Liver (tissue), 3 donors: ENCODE measurements at regions not wholly inside any gene's neighbourhood (a gene's known extent, or its start where the extent isn't known, plus 50 kb on each side); places are given as distances from the start of the nearest gene placed in this dataset.

ENCODE experiments used
- GABPA ChIP-seq, 2 donors: IDR thresholded peaks in 1 of 2; conservative IDR thresholded peaks in 1 of 2; 2 replicates each; pipeline ENCODE4 v1.6.1; 2016; ENCODE audit warnings: antibody characterized with exemption in 2 of 2, mild to moderate bottlenecking in 1 of 2, moderate library complexity in 1 of 2
- JUND ChIP-seq, 2 donors: IDR thresholded peaks; 2 replicates each; pipeline ENCODE4 v1.6.1; 2016; ENCODE audit warnings: antibody characterized with exemption in 2 of 2
- NR2F2 ChIP-seq: IDR thresholded peaks from 2 replicates; pipeline ENCODE4 v1.6.1; 2016; ENCODE audit warnings: antibody characterized with exemption
- RAD21 ChIP-seq, 2 donors: IDR thresholded peaks; 2 replicates each; pipeline ENCODE4 v1.6.1; 2016; ENCODE audit warnings: antibody characterized with exemption in 2 of 2, mild to moderate bottlenecking in 2 of 2
- TF ChIP-seq, protein P1 (sequence below): fragments of 150-350 bp; IDR thresholded peaks from 2 replicates; pipeline ENCODE4 v1.5.1; 2017; ENCODE audit warnings: improper control_type of control experiment, low read depth, low read length; ENCODE audit not compliant: missing input control
- TF ChIP-seq, protein P2 (sequence below): IDR thresholded peaks from 2 replicates; pipeline ENCODE4 v1.6.1; 2016; ENCODE audit warnings: antibody characterized with exemption, mild to moderate bottlenecking
- TF ChIP-seq, protein P3 (sequence below): IDR thresholded peaks from 2 replicates; pipeline ENCODE4 v1.6.1; 2016; ENCODE audit warnings: antibody characterized with exemption
- TF ChIP-seq, protein P4 (sequence below): IDR thresholded peaks from 2 replicates; pipeline ENCODE4 v1.6.1; 2016; ENCODE audit warnings: antibody characterized with exemption
- donor health status: healthy.
- donor health status: healthy.

DNA sequence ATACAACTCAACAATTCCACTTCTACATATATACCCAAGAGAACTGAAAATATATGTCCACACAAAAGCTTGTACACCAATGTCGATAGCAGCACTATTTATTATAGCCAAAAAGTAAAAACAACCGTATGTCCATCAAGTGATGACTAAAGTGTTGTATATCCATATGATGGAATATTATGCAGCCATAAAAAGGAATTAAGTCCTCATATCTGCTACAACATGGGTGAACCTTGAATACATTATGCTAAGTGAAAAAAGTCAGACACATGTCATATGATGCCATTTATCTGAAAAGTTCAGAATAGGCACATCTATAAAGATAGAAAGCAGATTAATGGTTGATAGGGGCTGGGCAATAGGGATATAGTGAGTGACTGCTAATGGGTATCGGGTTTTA is 204.5 kb downstream of the KCNRG start:
- TF ChIP-seq, protein P1, sequence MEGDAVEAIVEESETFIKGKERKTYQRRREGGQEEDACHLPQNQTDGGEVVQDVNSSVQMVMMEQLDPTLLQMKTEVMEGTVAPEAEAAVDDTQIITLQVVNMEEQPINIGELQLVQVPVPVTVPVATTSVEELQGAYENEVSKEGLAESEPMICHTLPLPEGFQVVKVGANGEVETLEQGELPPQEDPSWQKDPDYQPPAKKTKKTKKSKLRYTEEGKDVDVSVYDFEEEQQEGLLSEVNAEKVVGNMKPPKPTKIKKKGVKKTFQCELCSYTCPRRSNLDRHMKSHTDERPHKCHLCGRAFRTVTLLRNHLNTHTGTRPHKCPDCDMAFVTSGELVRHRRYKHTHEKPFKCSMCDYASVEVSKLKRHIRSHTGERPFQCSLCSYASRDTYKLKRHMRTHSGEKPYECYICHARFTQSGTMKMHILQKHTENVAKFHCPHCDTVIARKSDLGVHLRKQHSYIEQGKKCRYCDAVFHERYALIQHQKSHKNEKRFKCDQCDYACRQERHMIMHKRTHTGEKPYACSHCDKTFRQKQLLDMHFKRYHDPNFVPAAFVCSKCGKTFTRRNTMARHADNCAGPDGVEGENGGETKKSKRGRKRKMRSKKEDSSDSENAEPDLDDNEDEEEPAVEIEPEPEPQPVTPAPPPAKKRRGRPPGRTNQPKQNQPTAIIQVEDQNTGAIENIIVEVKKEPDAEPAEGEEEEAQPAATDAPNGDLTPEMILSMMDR, result no peak
- TF ChIP-seq, protein P2, sequence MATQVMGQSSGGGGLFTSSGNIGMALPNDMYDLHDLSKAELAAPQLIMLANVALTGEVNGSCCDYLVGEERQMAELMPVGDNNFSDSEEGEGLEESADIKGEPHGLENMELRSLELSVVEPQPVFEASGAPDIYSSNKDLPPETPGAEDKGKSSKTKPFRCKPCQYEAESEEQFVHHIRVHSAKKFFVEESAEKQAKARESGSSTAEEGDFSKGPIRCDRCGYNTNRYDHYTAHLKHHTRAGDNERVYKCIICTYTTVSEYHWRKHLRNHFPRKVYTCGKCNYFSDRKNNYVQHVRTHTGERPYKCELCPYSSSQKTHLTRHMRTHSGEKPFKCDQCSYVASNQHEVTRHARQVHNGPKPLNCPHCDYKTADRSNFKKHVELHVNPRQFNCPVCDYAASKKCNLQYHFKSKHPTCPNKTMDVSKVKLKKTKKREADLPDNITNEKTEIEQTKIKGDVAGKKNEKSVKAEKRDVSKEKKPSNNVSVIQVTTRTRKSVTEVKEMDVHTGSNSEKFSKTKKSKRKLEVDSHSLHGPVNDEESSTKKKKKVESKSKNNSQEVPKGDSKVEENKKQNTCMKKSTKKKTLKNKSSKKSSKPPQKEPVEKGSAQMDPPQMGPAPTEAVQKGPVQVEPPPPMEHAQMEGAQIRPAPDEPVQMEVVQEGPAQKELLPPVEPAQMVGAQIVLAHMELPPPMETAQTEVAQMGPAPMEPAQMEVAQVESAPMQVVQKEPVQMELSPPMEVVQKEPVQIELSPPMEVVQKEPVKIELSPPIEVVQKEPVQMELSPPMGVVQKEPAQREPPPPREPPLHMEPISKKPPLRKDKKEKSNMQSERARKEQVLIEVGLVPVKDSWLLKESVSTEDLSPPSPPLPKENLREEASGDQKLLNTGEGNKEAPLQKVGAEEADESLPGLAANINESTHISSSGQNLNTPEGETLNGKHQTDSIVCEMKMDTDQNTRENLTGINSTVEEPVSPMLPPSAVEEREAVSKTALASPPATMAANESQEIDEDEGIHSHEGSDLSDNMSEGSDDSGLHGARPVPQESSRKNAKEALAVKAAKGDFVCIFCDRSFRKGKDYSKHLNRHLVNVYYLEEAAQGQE, result no peak
- no peak for TF ChIP-seq GABPA (IDR thresholded peaks at IDR 0.05 in 1 of 2, conservative IDR thresholded peaks at IDR 0.05 in 1 of 2)
- TF ChIP-seq RAD21 (IDR thresholded peaks at IDR 0.05), result no peak
- TF ChIP-seq, protein P3, sequence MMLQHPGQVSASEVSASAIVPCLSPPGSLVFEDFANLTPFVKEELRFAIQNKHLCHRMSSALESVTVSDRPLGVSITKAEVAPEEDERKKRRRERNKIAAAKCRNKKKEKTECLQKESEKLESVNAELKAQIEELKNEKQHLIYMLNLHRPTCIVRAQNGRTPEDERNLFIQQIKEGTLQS, result no peak
- TF ChIP-seq, protein P4, sequence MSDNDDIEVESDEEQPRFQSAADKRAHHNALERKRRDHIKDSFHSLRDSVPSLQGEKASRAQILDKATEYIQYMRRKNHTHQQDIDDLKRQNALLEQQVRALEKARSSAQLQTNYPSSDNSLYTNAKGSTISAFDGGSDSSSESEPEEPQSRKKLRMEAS, result no peak
- no peak for TF ChIP-seq JUND (IDR thresholded peaks at IDR 0.05)
- no peak for TF ChIP-seq NR2F2
